HG02763 (cell line): ENCODE measurements at regions not wholly inside any gene's neighbourhood (a gene's known extent, or its start where the extent isn't known, plus 50 kb on each side); places are given as distances from the start of the nearest gene placed in this dataset.

ENCODE experiments used
- ATAC-seq: cut with Tn5 transposase; IDR thresholded peaks from one replicate; pipeline ENCODE4 v1.9.1; 2021; ENCODE audit warnings: mild to moderate bottlenecking, moderate library complexity; ENCODE audit not compliant: unreplicated experiment

DNA sequence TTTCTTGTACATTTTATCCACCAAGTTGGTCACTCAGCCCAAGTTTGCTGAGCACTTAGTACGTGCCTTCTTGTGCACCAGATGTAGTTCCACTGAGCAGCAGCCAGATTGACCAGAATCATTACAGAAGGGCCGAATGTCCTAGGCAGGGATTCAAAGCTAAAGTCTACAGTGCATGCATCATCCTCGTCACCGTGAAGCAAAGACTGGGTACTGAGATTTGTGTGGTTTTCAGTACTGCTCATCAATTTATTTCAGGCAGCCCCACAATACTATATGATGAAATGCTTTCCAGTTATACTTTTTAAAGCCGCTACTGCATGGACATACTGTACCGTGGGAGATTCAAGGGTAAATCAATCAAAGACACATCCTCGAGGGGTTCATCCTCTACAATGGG lies 227.0 kb downstream of the ARRDC4 start:
- ATAC-seq: no peak

DNA sequence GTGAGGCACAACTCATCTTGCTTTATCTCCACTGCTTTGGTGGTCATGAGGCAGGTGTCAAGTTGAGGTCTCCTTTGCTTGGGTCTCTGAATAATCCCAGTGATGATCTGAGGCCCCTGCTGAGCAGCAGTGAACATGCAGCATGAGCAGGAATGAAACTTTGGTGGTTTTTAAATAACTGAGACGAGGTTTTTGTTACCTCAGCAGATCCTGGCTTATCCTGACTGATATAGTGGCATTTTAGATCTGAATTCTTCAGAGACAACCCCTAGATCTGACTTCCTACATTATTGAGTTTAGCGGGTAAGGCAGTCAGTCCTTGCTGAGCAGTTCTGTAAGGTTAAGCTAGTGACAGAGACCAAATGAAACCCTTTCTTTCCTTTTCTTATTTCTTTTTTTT lies 230.4 kb downstream of the ARRDC4 start:
- no peak for ATAC-seq

DNA sequence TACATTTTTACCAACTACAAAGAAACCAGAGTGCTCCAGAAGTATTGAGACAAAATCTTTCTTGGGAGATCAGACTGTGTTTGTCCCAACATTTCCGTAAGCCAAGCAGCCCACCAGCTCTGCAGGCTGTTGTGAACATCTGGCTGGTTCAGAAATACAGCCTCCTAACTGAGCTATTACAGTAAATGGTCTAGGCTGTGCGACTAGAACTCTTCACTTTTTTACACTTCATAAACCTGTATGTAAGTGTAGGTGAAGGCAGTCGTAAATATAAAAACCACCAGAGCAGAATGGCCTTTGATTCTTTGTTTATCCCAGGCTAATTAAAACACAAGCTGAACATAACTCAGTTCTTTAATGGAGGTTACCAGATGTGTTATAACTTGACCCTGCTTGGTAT lies 235.3 kb downstream of the ARRDC4 start:
- ATAC-seq: no peak

- no peak for ATAC-seq
Measured at GRCh38 chr15:98196371-98196770, 235.9 kb downstream of the ARRDC4 start.

DNA sequence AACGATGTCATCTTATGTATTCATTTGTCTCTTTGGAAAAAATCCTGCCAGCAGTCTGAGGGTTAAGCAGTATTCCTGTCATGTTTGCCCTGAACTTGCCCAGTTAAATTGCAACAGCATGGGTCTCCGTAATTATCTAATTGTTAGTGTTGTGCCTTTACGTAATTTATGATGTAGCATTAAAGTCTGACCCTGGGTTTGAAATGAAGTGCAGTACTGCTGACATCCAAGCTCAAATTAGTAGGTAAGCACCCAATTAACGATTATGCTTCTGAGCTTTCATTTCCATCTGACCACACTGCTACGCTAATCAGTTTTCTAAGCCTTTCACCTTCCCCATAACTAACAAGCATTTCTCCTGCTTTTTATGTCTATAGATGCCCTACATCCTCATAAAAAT lies 241.8 kb downstream of the ARRDC4 start:
- ATAC-seq: no peak

GRCh38 chr15:98203872-98204660 lies 243.6 kb downstream of the ARRDC4 start:
- ATAC-seq: no peak

- ATAC-seq: no peak
Measured at GRCh38 chr15:98207928-98208327, 247.4 kb downstream of the ARRDC4 start.

DNA sequence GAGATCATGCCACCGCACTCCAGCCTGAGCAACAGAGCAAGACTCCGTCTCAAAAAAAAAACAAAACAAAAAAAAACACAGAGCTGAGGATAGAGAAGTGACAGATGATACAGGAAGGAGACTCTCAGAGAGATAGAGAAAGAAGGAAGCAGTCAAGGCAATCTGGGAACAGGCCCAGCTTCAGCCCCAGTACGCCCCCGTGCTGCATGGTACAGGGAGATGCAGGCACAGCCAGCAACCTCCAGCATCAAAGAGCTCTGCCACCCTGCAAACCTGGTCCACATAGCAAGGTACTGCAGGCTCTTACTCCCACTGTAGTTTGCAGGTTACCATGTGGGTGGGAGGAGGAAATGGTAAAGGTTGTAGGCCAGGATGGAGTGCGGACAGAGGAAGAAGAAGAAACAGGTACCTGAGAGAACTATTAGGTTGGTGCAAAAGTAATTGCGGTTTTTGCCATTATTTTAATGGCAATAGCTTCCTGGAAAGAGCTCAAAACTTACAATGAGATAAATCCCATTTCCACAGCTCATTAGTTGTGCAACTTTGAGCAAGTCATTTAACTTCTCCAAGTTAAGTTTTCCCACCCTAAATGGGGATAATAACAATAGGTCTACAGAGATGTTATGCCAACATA lies 253.0 kb downstream of the ARRDC4 start:
- no peak for ATAC-seq

DNA sequence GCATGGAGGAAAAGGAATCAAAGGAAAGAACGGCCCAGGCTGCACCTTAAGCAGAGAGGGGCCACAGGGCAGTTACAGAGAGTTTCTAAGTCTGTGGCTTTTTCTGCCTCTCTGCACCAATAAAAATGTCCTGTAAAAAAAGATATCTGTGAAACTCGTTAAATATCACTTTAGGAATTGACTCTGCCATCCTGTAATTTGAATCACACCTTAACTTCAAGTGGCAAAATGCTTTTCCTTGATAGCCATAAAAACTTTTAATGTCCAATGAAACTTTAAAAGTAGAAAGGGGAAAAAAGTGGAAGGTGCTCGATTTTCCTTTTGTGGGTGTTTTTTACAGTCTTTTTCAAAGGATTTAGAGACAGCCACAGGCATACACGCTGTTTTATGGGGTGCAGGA lies 255.7 kb downstream of the ARRDC4 start:
- ATAC-seq: no peak

- ATAC-seq: no peak
Measured at GRCh38 chr15:98217356-98217755, 256.9 kb downstream of the ARRDC4 start.

DNA sequence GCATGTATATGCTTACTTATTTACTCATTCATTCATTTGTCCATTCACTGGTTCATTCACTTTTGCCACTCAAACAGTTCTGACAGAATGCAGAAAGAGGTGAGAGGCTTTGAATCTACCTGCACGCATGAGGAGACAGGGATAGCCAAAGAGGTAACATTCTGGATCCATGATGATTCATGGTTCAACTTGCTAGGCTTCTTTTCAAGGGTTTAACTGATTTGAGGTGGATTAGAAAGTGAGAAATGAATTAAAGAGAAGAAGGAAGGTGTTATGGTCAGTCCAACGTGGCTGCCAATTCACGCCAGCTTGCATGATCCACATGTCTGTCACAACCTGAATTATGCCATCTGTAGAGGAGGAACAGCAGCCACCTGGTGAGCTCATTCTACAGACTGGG lies 260.6 kb downstream of the ARRDC4 start:
- no peak for ATAC-seq

- ATAC-seq: no peak
Measured at GRCh38 chr15:98221577-98221976, 261.1 kb downstream of the ARRDC4 start.

GRCh38 chr15:98226149-98226548 lies 265.6 kb downstream of the ARRDC4 start:
- no peak for ATAC-seq

DNA sequence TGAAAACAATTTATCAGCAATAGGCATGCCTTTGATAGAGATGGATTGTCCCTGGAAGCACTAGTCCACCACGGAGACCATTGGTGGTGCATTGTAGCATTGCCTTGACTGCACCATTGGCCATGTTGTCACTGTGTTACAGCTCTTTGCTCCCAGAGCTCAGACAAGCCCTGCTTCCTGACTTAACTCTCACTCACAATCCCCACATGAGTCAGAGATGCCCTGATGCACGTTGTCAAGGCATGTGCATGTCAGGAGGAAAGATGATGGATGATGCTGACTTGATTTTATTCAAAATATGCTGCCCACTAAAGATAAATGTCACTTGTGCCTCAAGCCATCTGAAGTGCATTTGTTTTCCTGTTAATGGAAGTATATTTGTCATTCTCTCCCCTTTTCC lies 266.1 kb downstream of the ARRDC4 start:
- ATAC-seq: no peak

DNA sequence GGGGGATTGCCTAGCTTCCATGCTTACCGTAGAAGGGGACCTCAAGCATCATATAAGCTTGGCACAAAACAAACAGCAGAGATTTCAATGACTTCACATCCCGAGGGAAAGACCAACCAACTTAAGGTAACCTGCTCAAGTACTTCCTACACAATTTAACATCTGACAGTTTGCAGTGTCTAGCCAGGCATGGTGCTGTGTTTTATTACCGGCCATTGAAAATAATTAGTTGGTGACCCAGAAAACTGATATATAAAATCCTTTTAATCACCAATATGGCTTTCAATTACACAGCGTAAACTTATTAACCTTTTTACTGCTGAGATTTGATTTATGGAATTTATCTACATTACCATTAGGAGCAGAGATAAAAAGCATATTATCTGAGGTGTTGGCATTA lies 268.3 kb downstream of the ARRDC4 start:
- no peak for ATAC-seq

DNA sequence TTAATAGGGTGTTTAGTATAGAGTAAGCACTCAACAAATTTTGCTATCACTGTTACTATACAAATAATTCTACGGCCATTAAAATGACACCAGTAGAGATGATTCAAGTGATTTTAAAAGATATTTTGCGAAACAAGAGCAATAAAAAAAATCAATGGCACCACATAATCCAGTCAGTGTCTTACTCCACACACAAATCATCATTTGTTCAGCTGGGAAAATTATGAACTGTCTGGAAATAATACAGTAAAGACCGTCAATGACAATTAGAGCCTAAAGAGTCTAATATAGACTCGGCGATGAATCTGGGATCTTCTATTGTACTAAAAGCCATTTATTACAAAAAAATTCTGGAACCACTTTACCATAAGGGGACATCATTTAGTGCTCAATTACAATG lies 270.5 kb downstream of the ARRDC4 start:
- no peak for ATAC-seq

DNA sequence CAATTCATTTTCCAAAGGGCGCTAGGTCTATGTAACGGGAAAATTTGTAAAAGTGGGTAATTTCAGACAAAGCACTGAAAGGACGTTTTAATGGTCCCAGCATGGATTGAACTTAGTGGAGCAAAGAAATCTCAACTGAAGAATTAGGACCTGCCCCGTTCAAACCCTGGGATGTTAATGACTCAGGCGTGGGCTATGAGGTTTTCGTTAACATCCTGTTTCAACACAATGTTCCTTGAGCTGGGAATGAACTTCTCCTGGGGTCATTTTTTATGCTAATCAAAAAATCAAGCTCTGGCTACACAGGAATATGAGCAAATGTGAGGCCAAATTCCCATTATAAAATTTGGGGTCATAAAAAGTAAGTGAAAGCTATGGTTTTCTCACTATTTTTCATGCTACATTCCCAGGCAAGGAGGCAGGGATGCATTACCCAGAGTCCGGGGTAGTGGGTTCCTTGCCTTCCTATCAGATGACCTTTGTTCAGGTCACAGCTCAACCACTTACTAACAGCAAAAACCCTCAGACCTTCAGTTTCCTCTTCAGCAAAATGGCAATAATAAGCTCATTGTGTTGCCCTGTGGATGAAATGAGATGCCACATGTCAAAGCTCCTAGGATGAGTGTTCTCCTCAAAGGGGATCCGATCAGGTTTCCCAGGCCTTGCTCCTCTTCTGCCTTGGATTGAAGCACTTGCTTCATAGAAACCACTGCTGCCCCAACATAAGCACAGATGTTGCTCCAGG lies 271.4 kb downstream of the ARRDC4 start:
- ATAC-seq: no peak

- no peak for ATAC-seq
Measured at GRCh38 chr15:98232761-98233160, 272.3 kb downstream of the ARRDC4 start.

DNA sequence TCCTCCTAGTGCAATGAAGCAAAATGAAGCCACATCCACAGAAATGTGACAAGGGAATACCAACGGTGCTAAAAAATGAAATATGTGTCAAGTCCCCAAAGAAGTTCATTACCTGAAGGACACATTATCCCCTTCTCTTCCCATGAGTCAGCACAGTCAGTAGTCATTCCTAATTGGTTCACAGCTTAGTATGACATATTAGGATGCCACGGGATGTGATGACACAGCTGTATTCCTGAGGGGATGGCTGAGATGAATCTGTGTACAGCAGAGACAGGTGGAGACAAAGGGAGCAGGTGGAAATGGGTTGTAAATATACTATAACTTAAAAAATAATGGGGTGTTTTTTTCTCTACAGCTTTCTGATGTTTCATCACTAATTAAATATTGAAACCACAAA lies 273.4 kb downstream of the ARRDC4 start:
- no peak for ATAC-seq

DNA sequence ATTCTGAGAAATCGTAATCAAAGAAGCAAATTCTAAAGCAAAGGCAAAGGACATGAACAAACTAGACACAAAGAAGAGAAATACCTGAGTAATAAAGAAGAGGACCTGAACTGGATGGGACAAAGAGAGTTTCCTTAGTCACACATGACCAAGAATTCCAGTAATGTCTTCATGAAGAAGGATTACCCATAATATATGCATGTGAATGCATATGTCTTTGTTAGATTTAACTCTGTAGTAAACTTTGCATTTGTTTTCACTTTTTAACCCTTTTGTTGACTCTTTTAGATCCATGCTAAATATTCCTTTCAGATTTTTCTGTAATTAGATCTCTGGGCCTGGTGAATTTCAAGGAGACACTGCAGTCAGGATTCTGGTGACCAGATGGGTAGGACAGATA lies 279.8 kb downstream of the ARRDC4 start:
- no peak for ATAC-seq

GRCh38 chr15:98241032-98241554 lies 280.6 kb downstream of the ARRDC4 start:
- ATAC-seq: no peak

- no peak for ATAC-seq
Measured at GRCh38 chr15:98257290-98257689, 296.8 kb downstream of the ARRDC4 start.
